Activated CD8-positive, alpha-beta T cell treated with anti-CD3 and anti-CD28 coated beads for 36 hours (primary cell): ENCODE measurements at regions not wholly inside any gene's neighbourhood (a gene's known extent, or its start where the extent isn't known, plus 50 kb on each side); places are given as distances from the start of the nearest gene placed in this dataset.

ENCODE experiments used
- ATAC-seq: fragments of 200-7000 bp; cut with Tn5 transposase; one replicate; pipeline ENCODE4 v1.10.0; 2021; ENCODE audit warnings: mild to moderate bottlenecking, moderate library complexity
- CTCF ChIA-PET: fragments of 350-600 bp; sonication (Branson Sonifier 250); formaldehyde crosslinking; loops from one replicate; lab custom pipeline; 2021; ENCODE audit warnings: antibody characterized with exemption; lab: Charles Lee
- POLR2A ChIA-PET: fragments of 350-600 bp; sonication (Branson Sonifier 250); formaldehyde crosslinking; loops from one replicate; lab custom pipeline; 2021; ENCODE audit warnings: antibody characterized with exemption; lab: Charles Lee
- DNase-seq: peaks from one replicate; pipeline ENCODE4 v3.0.0-alpha.2; 2020
- H3K27ac Mint-ChIP-seq: one replicate; pipeline ENCODE4 v1.8.0; 2021; ENCODE audit warnings: mild to moderate bottlenecking, mixed read lengths
- H3K27me3 Mint-ChIP-seq: one replicate; pipeline ENCODE4 v1.8.0; 2021; ENCODE audit warnings: mixed read lengths
- H3K36me3 Mint-ChIP-seq: one replicate; pipeline ENCODE4 v1.8.0; 2021; ENCODE audit warnings: low read depth, mixed read lengths
- H3K4me1 Mint-ChIP-seq: one replicate; pipeline ENCODE4 v1.8.0; 2021; ENCODE audit warnings: low read depth, mixed read lengths
- H3K4me3 Mint-ChIP-seq: one replicate; pipeline ENCODE4 v1.8.0; 2021; ENCODE audit warnings: mild to moderate bottlenecking, moderate library complexity, mixed read lengths
- H3K9me3 Mint-ChIP-seq: one replicate; pipeline ENCODE4 v1.8.0; 2021; ENCODE audit warnings: mixed read lengths
- CTCF ChIP-seq: fragments of 200-600 bp; IDR thresholded peaks from one replicate; pipeline ENCODE4 v1.8.0; 2022; ENCODE audit warnings: antibody characterized with exemption, mild to moderate bottlenecking
- intact Hi-C: fragments of 100-400 bp; cut with micrococcal nuclease; formaldehyde crosslinking; loops from one replicate; pipeline ENCODE4 v1.10.0; 2022

DNA sequence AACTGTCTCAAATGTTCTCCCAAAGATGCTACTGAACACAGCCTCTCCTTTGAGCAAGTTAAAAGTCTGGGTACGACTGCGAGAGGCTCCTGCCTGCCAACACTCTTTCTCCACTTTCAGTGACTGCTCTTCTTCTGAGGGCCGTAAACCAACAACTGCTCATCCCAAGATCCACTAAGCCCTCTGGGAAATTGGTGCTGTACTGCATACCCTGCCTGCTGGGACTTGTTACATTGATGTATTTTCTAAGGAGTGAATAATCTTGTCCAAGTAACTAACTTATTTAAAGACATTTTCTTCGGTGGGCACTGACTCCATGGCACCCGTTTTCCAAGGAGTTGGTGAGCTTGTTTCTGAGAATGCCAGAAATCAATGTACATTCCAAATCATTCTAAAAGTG is 87.2 kb downstream of the ZNF280B start:
- peaks cover 21% of the 10 kb centered on the region for H3K27me3 Mint-ChIP-seq
- H3K4me3 Mint-ChIP-seq, result no peak overlapping the region
- DNase-seq, result no peak
- TF ChIP-seq CTCF, result no peak
- ChIA-PET CTCF (interaction anchor here (1.3 to 2.8 kb wide), 6 partner anchors 8 to 185 kb away, joined by 3 to 20 read pairs (median 7); partner anchors contain the start of gene ZNF280B), POLR2A (no interaction called here)
- H3K36me3 Mint-ChIP-seq, result no peaks in the 10 kb centered on the region
- no peak for ATAC-seq
- intact Hi-C loops, result no loop called here
- H3K27ac Mint-ChIP-seq, result no peak overlapping the region
- H3K9me3 Mint-ChIP-seq, result no peaks in the 10 kb centered on the region
- no peaks in the 10 kb centered on the region for H3K4me1 Mint-ChIP-seq

DNA sequence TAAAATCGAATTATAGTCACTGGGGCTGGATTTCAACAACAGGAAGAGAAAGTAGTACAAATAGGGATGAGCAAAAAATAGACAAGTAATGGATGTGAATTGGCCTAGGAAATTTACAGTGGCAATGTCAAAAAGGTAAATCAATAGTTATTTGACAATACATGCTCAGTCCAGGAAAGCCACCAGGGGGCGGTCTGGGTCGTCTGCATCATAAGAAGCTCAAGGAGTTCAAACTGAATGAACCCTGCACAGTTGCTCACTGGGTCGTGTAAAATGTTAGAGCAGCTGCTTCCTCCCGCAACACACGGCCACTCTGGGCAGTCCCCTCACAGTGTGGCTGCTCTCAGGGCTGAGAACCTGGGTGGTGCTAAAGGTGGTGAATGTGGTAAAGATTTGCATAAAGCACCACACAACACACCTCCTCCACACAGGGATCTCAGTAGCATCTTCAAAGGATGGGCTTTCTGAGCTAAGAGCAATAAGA is 85.9 kb downstream of the ZNF280B start:
- Mint-ChIP-seq H3K4me1 (no peaks in the 10 kb centered on the region), H3K9me3 (no peaks in the 10 kb centered on the region), H3K27ac (no peak overlapping the region), H3K36me3 (no peaks in the 10 kb centered on the region), H3K27me3 (peaks cover 17% of the 10 kb centered on the region), H3K4me3 (no peak overlapping the region)
- POLR2A ChIA-PET, result no interaction called here
- CTCF ChIA-PET, result interaction anchor here (0.6 to 2.8 kb wide), 28 partner anchors 9 to 537 kb away, joined by 3 to 20 read pairs (median 3); partner anchors contain the start of gene ZNF280B
- intact Hi-C loops, result no loop called here
- ATAC-seq (peak; percentile 97), DNase-seq (peak; percentile 91)
- peak; percentile 84 for TF ChIP-seq CTCF

DNA sequence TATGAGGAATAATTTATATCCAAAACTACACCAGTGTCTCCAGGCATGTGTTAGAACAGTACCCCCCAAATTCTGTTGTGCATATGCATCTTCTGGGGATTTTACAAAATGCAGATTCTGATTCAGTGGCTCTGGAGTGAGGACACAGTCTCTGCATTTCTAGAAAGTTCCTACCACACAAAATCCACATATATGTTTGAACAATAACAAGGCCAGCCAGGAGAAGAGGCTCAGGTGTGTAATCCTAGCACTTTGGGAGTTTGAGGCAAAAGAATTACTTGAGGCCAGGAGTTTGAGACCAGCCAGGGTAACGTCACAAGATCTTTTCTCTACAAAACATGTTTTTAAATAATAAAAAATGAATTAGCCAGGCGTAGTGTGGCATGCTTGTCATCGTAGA is 84.9 kb downstream of the ZNF280B start:
- no peak for TF ChIP-seq CTCF
- H3K4me1 Mint-ChIP-seq, result no peaks in the 10 kb centered on the region
- H3K9me3 Mint-ChIP-seq, result no peaks in the 10 kb centered on the region
- ChIA-PET CTCF (interaction anchor here (0.7 kb wide), 1 partner anchor 15 kb away, joined by 3 read pairs; no protein-coding TSS in a partner anchor), POLR2A (interaction anchor here (0.9 kb wide), 1 partner anchor 102 kb away, joined by 3 read pairs; no protein-coding TSS in a partner anchor)
- H3K36me3 Mint-ChIP-seq, result no peaks in the 10 kb centered on the region
- DNase-seq (no peak), ATAC-seq (no peak)
- no peak overlapping the region for H3K4me3 Mint-ChIP-seq
- intact Hi-C loops, result no loop called here
- H3K27ac Mint-ChIP-seq, result no peak overlapping the region
- peaks cover 15% of the 10 kb centered on the region for H3K27me3 Mint-ChIP-seq

- Mint-ChIP-seq H3K4me3 (no peak overlapping the region), H3K9me3 (no peaks in the 10 kb centered on the region), H3K36me3 (no peaks in the 10 kb centered on the region), H3K27me3 (peaks cover 11% of the 10 kb centered on the region), H3K4me1 (no peaks in the 10 kb centered on the region), H3K27ac (no peak overlapping the region)
- DNase-seq, result no peak
- no peak for TF ChIP-seq CTCF
- intact Hi-C loops, result no loop called here
- POLR2A ChIA-PET, result interaction anchor here (0.9 kb wide), 1 partner anchor 103 kb away, joined by 3 read pairs; no protein-coding TSS in a partner anchor
- no peak for ATAC-seq
- CTCF ChIA-PET, result interaction anchor here (0.7 to 1.0 kb wide), 3 partner anchors 14 to 45 kb away, joined by 3 read pairs; no protein-coding TSS in a partner anchor
Observed at GRCh38 chr22:22424210-22424800, 84.2 kb downstream of the ZNF280B start.

GRCh38 chr22:22424956-22425355 is 83.6 kb downstream of the ZNF280B start:
- Mint-ChIP-seq H3K9me3 (no peaks in the 10 kb centered on the region), H3K4me3 (no peak overlapping the region), H3K4me1 (no peaks in the 10 kb centered on the region), H3K36me3 (no peaks in the 10 kb centered on the region), H3K27me3 (peaks cover 11% of the 10 kb centered on the region), H3K27ac (no peak overlapping the region)
- TF ChIP-seq CTCF, result no peak
- no peak for DNase-seq
- ATAC-seq, result no peak
- CTCF ChIA-PET, result interaction anchor here (0.7 to 1.0 kb wide), 2 partner anchors 38 to 45 kb away, joined by 3 read pairs; no protein-coding TSS in a partner anchor
- intact Hi-C loops, result no loop called here
- POLR2A ChIA-PET, result no interaction called here
